Mucosa of descending colon (tissue), 3 donors: ENCODE measurements at regions not wholly inside any gene's neighbourhood (a gene's known extent, or its start where the extent isn't known, plus 50 kb on each side); places are given as distances from the start of the nearest gene placed in this dataset.

Experiments
- ATAC-seq: fragments of 200-7000 bp; cut with Tn5 transposase; one replicate; pipeline ENCODE4 v1.9.1; 2020; ENCODE audit warnings: mild to moderate bottlenecking, moderate library complexity
- DNase-seq, 3 donors: peaks; one replicate each; pipeline ENCODE4 v3.0.0-alpha.2; 2020
- H3K36me3 ChIP-seq: fragments of 200-600 bp; one replicate; pipeline ENCODE4 v1.8.0; 2021; ENCODE audit warnings: low read depth, mild to moderate bottlenecking
- H3K4me1 ChIP-seq: fragments of 200-600 bp; one replicate; pipeline ENCODE4 v1.8.0; 2021; ENCODE audit warnings: low read depth, mild to moderate bottlenecking
- H3K4me3 ChIP-seq: fragments of 200-600 bp; one replicate; pipeline ENCODE4 v1.8.0; 2021; ENCODE audit warnings: mild to moderate bottlenecking
- H3K9me3 ChIP-seq: fragments of 200-600 bp; one replicate; pipeline ENCODE4 v1.8.0; 2021; ENCODE audit warnings: mild to moderate bottlenecking
- intact Hi-C, 2 donors: fragments of 100-400 bp; cut with DNase I in 1 of 2; cut with micrococcal nuclease in 1 of 2; formaldehyde crosslinking; loops; one replicate each; pipeline versions ENCODE4 v1.11.0 to v1.11.1; 2022; cut with DNase I, micrococcal nuclease
- TF ChIP-seq, protein P1 (sequence below): fragments of 200-600 bp; IDR thresholded peaks from one replicate; pipeline ENCODE4 v1.8.0; 2022; ENCODE audit warnings: antibody characterized with exemption, mild to moderate bottlenecking
- donor health status: DM: no; HTN: no; CAD: no; lungs with moderate emphysema.
- donor health status: DM: no; HTN: no; CAD: no.
- donor health status: DM: no; HTN: yes; CAD: no.

DNA sequence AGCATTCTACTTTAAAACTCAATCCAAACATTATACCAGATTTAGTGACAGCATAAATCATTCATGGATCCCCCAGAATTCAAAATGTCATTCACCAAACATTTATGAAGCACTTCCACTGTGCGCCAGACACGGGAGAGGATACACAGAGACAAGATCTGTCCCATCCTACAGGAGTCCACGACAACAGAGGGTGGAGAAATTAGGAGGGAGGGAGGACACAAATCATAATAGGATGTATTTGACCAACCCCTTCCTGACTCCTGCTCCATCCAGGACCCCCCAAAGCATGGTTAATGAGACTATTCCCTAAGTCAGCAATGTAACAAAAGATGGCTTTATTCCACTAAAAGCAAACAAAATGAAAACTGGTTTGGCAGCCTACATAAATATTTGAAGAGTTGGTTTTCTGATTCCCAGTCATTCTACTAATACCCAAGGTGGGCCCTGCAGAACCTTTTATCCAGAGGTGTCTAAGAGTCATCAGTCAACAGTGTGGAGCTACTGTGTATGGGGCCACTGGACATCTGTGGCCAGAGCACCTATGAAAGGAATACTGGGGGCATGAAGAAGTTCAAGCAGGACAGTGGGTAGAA is 62.8 kb upstream of the DOCK9 start:
- no peak overlapping the region for H3K4me3 ChIP-seq
- DNase-seq (no peak), ATAC-seq (no peak)
- TF ChIP-seq, protein P1, sequence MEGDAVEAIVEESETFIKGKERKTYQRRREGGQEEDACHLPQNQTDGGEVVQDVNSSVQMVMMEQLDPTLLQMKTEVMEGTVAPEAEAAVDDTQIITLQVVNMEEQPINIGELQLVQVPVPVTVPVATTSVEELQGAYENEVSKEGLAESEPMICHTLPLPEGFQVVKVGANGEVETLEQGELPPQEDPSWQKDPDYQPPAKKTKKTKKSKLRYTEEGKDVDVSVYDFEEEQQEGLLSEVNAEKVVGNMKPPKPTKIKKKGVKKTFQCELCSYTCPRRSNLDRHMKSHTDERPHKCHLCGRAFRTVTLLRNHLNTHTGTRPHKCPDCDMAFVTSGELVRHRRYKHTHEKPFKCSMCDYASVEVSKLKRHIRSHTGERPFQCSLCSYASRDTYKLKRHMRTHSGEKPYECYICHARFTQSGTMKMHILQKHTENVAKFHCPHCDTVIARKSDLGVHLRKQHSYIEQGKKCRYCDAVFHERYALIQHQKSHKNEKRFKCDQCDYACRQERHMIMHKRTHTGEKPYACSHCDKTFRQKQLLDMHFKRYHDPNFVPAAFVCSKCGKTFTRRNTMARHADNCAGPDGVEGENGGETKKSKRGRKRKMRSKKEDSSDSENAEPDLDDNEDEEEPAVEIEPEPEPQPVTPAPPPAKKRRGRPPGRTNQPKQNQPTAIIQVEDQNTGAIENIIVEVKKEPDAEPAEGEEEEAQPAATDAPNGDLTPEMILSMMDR, result no peak
- peaks cover 3% of the 10 kb centered on the region for H3K9me3 ChIP-seq
- no peaks in the 10 kb centered on the region for H3K36me3 ChIP-seq
- intact Hi-C loops, result no loop called here
- H3K4me1 ChIP-seq, result no peaks in the 10 kb centered on the region

DNA sequence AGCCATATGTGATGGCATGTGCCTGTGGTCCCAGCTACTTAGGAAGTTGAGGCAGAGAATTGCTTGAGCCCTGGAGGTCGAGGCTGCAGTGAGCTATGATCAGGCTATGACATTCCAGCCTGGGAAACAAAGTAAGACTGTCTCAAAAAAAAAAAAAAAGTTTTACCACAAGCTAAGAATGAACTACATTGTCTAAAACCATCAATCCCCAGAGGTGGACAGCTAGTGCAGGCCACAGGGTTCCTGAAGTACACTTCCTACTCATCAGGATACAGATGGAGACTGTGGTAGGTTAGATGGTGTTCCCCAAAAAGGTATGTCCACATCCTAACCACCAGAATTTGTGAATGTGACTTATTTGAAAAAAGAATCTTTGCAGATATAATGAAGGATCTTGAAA is 63.5 kb upstream of the DOCK9 start:
- no peak overlapping the region for H3K4me3 ChIP-seq
- ATAC-seq, result no peak

DNA sequence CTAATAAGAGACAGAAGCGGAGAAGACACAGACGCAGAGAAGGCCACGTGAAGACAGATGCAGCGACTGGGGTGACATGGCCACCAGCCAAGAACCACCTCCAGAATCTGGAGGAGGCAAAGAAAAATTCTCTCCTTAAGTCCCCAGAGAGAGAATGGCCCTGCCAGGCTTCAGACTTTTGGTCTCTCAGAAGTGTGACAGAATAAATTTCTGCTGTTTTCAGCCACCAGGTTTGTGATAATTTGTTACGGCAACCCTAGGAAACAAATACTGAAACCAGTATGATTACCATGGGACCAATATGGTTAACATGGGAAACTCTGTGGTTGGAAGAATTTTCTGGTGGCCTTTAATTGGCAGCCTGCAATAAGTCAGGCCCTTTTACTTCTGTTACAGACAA is 63.9 kb upstream of the DOCK9 start:
- Histone ChIP-seq H3K4me3 (no peak overlapping the region), H3K36me3 (no peaks in the 10 kb centered on the region), H3K9me3 (no peaks in the 10 kb centered on the region), H3K4me1 (peaks cover 8% of the 10 kb centered on the region)
- TF ChIP-seq, protein P1, result no peak
- ATAC-seq, result no peak
- no peak for DNase-seq
- intact Hi-C loops, result no loop called here

More for the DNA sequence above, 63.5 kb upstream of the DOCK9 start:
- Histone ChIP-seq H3K36me3 (no peaks in the 10 kb centered on the region), H3K9me3 (no peaks in the 10 kb centered on the region), H3K4me1 (peaks cover 3% of the 10 kb centered on the region)
- TF ChIP-seq, protein P1, result no peak
- intact Hi-C loops, result no loop called here
- DNase-seq, result no peak

DNA sequence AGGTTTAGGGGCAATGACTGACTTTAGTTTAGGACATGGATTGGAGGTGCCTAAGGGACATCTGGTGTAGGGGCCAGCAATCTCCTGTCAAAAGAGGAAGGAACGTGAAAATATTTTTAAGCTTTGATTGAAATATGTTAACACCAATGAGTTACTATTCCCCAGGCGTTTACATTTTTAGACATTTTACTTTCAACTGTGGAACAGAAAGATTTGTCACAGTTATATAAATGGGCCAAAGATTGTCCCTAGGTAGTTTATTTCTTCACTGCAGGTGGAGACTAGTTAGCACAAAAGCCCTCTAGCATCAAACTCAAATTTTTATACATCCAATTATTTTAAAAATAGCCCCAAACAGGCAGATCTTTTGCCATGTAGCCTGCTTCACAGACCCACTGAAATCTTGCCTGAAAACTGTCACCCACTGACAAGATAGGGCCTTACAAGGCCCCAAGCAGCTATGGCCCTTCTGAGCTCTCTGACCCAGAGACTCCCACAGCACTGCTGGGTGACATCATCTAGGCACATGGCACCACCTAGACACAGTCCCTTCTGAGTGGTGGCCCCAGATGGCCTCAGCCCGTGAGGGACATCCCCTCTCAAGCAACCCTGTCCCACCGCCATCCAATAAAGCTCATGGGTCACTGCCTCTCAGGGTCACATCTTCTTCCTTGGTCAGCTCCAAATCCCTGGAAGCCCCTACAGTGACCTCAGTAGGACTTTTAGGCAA is 64.8 kb upstream of the DOCK9 start:
- no peaks in the 10 kb centered on the region for H3K9me3 ChIP-seq
- intact Hi-C loops, result no loop called here
- DNase-seq (no peak), ATAC-seq (no peak)
- no peak overlapping the region for H3K4me3 ChIP-seq
- peaks cover 8% of the 10 kb centered on the region for H3K4me1 ChIP-seq
- TF ChIP-seq, protein P1, result no peak
- no peaks in the 10 kb centered on the region for H3K36me3 ChIP-seq

DNA sequence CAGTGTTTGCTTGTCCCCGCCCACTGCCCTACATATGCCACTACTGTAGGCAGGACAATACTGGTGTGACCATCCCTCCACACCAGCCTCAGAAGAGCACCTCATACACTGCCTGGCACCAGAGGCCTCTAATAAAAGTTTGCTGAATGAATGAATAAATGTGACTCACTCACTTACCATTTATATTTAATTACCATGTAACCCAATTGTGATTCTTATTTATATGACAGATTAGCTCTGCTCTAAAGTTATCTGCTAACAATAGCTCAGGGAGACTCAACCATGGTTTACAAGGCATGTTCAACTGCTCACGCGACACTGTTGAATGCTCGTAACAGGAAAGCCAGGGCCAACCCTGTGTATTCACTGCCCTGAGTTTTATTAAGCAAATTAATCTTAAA is 66.0 kb upstream of the DOCK9 start:
- intact Hi-C loops, result no loop called here
- DNase-seq, result no peak
- H3K9me3 ChIP-seq, result no peaks in the 10 kb centered on the region
- TF ChIP-seq, protein P1, result no peak
- H3K4me3 ChIP-seq, result no peak overlapping the region
- H3K4me1 ChIP-seq, result peaks cover 8% of the 10 kb centered on the region
- H3K36me3 ChIP-seq, result no peaks in the 10 kb centered on the region
- no peak for ATAC-seq
